HEK293 (cell line): ENCODE measurements at regions not wholly inside any gene's neighbourhood (a gene's known extent, or its start where the extent isn't known, plus 50 kb on each side); places are given as distances from the start of the nearest gene placed in this dataset.

Source experiments
- CTCF ChIA-PET: fragments of 350-600 bp; formaldehyde crosslinking; extraction: SDS; loops from one replicate; lab custom pipeline; 2021; ENCODE audit warnings: antibody characterized with exemption; lab: Yijun Ruan, JAX
- POLR2A ChIA-PET: fragments of 300-600 bp; formaldehyde crosslinking; extraction: SDS; loops from one replicate; lab custom pipeline; 2020; ENCODE audit warnings: antibody characterized with exemption, inconsistent platforms; lab: Yijun Ruan, JAX
- H3K27ac ChIP-seq: fragments of 200-500 bp; sonication (Bioruptor generic); 2 replicates; pipeline ENCODE4 v1.5.1; 2014; ENCODE audit warnings: low read depth, low read length, control low read depth, inconsistent platforms; ENCODE audit errors: extremely low read depth
- H3K36me3 ChIP-seq, 2 experiments: fragments of 200-500 bp in 1 of 2; sonication (Bioruptor generic) in 1 of 2; 1 replicate in 1 of 2; 2 replicates in 1 of 2; pipeline ENCODE4 v1.5.1; 2014 to 2017; ENCODE audit warnings: inconsistent platforms in 2 of 2, low read length in 2 of 2; ENCODE audit not compliant: control insufficient read depth in 2 of 2, insufficient read depth in 1 of 2
- H3K4me1 ChIP-seq: fragments of 200-500 bp; sonication (Bioruptor generic); 2 replicates; pipeline ENCODE4 v1.5.1; 2014; ENCODE audit warnings: mild to moderate bottlenecking, low read length, inconsistent platforms; ENCODE audit not compliant: control insufficient read depth, insufficient read depth
- H3K4me3 ChIP-seq: 2 replicates; pipeline ENCODE4 v1.5.1; 2011; ENCODE audit warnings: low read depth, mild to moderate bottlenecking, control low read depth, low read length, moderate library complexity
- H3K9me3 ChIP-seq: fragments of 200-500 bp; sonication (Bioruptor generic); 2 replicates; pipeline ENCODE4 v1.5.1; 2014; ENCODE audit warnings: low read depth, low read length, inconsistent platforms; ENCODE audit not compliant: control insufficient read depth, insufficient read depth
- CTCF ChIP-seq: fragments of 450-650 bp; formaldehyde crosslinking; IDR thresholded peaks from 2 replicates; pipeline ENCODE4 v1.5.1; 2016; ENCODE audit warnings: missing biosample characterization, missing genetic modification characterization
- GLIS1 ChIP-seq: fragments of 450-650 bp; formaldehyde crosslinking; IDR thresholded peaks from 2 replicates; pipeline ENCODE4 v1.5.1; 2016; ENCODE audit warnings: missing biosample characterization, missing genetic modification characterization
- HOXD13 ChIP-seq: sonication (generic); formaldehyde crosslinking; IDR thresholded peaks from 2 replicates; pipeline ENCODE4 v1.8.0; 2022; ENCODE audit warnings: missing genetic modification reagents, borderline replicate concordance
- PRDM1 ChIP-seq: fragments of 450-650 bp; formaldehyde crosslinking; IDR thresholded peaks from 2 replicates; pipeline ENCODE4; 2016; ENCODE audit warnings: missing biosample characterization, missing genetic modification characterization
- YY1 ChIP-seq: fragments of 450-650 bp; formaldehyde crosslinking; IDR thresholded peaks from 2 replicates; pipeline ENCODE4 v1.5.1; 2018; ENCODE audit warnings: missing biosample characterization, missing genetic modification characterization
- ZBTB21 ChIP-seq: fragments of 450-650 bp; formaldehyde crosslinking; IDR thresholded peaks from 2 replicates; pipeline ENCODE4 v1.5.1; 2017; ENCODE audit warnings: missing biosample characterization, missing genetic modification characterization
- ZNF146 ChIP-seq: fragments of 450-650 bp; formaldehyde crosslinking; IDR thresholded peaks from 2 replicates; pipeline ENCODE4 v1.5.1; 2016; ENCODE audit warnings: missing biosample characterization, missing genetic modification characterization
- ZNF157 ChIP-seq: fragments of 450-650 bp; formaldehyde crosslinking; IDR thresholded peaks from 2 replicates; pipeline ENCODE4 v1.5.1; 2016; ENCODE audit warnings: missing biosample characterization, missing genetic modification characterization
- ZNF211 ChIP-seq: fragments of 450-650 bp; formaldehyde crosslinking; IDR thresholded peaks from 2 replicates; pipeline ENCODE4 v1.5.1; 2016; ENCODE audit warnings: low read depth, missing biosample characterization, missing genetic modification characterization
- ZNF280C ChIP-seq: fragments of 450-650 bp; formaldehyde crosslinking; IDR thresholded peaks from 2 replicates; pipeline ENCODE4 v1.5.1; 2016; ENCODE audit warnings: missing biosample characterization, missing genetic modification characterization
- ZNF335 ChIP-seq: fragments of 450-650 bp; formaldehyde crosslinking; conservative IDR thresholded peaks from 2 replicates; pipeline ENCODE4 v1.5.1; 2016; ENCODE audit warnings: missing biosample characterization, missing genetic modification characterization
- ZNF37A ChIP-seq: fragments of 450-650 bp; IDR thresholded peaks from 2 replicates; pipeline ENCODE4 v1.5.1; 2018; ENCODE audit warnings: missing biosample characterization, missing genetic modification characterization
- ZNF394 ChIP-seq: fragments of 450-650 bp; formaldehyde crosslinking; IDR thresholded peaks from 2 replicates; pipeline ENCODE4 v1.5.1; 2016; ENCODE audit warnings: missing biosample characterization, missing genetic modification characterization, mild to moderate bottlenecking, moderate library complexity, borderline replicate concordance
- ZNF404 ChIP-seq: fragments of 450-650 bp; formaldehyde crosslinking; IDR thresholded peaks from 2 replicates; pipeline ENCODE4 v1.5.1; 2017; ENCODE audit warnings: missing biosample characterization, missing genetic modification characterization
- ZNF48 ChIP-seq: fragments of 450-650 bp; formaldehyde crosslinking; IDR thresholded peaks from 2 replicates; pipeline ENCODE4 v1.5.1; 2016; ENCODE audit warnings: missing biosample characterization, missing genetic modification characterization
- ZNF513 ChIP-seq: fragments of 450-650 bp; IDR thresholded peaks from 2 replicates; pipeline ENCODE4 v1.5.1; 2018; ENCODE audit warnings: missing biosample characterization, missing genetic modification characterization
- ZNF529 ChIP-seq: fragments of 450-650 bp; formaldehyde crosslinking; IDR thresholded peaks from 2 replicates; pipeline ENCODE4 v1.5.1; 2017; ENCODE audit warnings: missing genetic modification characterization, missing biosample characterization; ENCODE audit not compliant: insufficient replicate concordance
- ZNF544 ChIP-seq: fragments of 450-650 bp; formaldehyde crosslinking; IDR thresholded peaks from 2 replicates; pipeline ENCODE4 v1.5.0; 2017; ENCODE audit warnings: missing biosample characterization, missing genetic modification characterization
- ZNF548 ChIP-seq: fragments of 450-650 bp; formaldehyde crosslinking; IDR thresholded peaks from 2 replicates; pipeline ENCODE4 v1.5.1; 2016; ENCODE audit warnings: missing biosample characterization, missing genetic modification characterization
- ZNF596 ChIP-seq: fragments of 450-650 bp; IDR thresholded peaks from 2 replicates; pipeline ENCODE4 v1.5.0; 2018; ENCODE audit warnings: missing biosample characterization, mild to moderate bottlenecking, missing genetic modification characterization, moderate library complexity
- ZNF670 ChIP-seq: fragments of 450-650 bp; formaldehyde crosslinking; IDR thresholded peaks from 2 replicates; pipeline ENCODE4 v1.5.1; 2016; ENCODE audit warnings: missing biosample characterization, missing genetic modification characterization, low read depth
- ZNF707 ChIP-seq: fragments of 450-650 bp; formaldehyde crosslinking; IDR thresholded peaks from 2 replicates; pipeline ENCODE4 v1.5.1; 2016; ENCODE audit warnings: missing biosample characterization, missing genetic modification characterization
- ZNF768 ChIP-seq: fragments of 450-650 bp; formaldehyde crosslinking; IDR thresholded peaks from 2 replicates; pipeline ENCODE4 v1.5.1; 2018; ENCODE audit warnings: missing biosample characterization, mild to moderate bottlenecking, missing genetic modification characterization
- ZSCAN16 ChIP-seq: fragments of 450-650 bp; formaldehyde crosslinking; IDR thresholded peaks from 2 replicates; pipeline ENCODE4 v1.5.1; 2016; ENCODE audit warnings: missing biosample characterization, missing genetic modification characterization
- ZSCAN30 ChIP-seq: fragments of 450-650 bp; IDR thresholded peaks from 2 replicates; pipeline ENCODE4 v1.5.1; 2018; ENCODE audit warnings: missing biosample characterization, mild to moderate bottlenecking, missing genetic modification characterization, moderate library complexity
- ZSCAN4 ChIP-seq: fragments of 450-650 bp; formaldehyde crosslinking; IDR thresholded peaks from 2 replicates; pipeline ENCODE4 v1.5.1; 2017; ENCODE audit warnings: missing biosample characterization, missing genetic modification characterization
- TF ChIP-seq, protein P1 (sequence below): fragments of 450-650 bp; formaldehyde crosslinking; IDR thresholded peaks from 2 replicates; pipeline ENCODE4 v1.5.1; 2016; ENCODE audit warnings: missing biosample characterization, missing genetic modification characterization

GRCh38 chr1:14462851-14463250 lies 135.6 kb upstream of the KAZN start (continued):
- TF ChIP-seq ZNF596 (tag by site-specific recombination) (no peak), ZBTB21 (no peak)

GRCh38 chr1:14466006-14466405 lies 132.5 kb upstream of the KAZN start:
- Histone ChIP-seq H3K4me1 (no peaks in the 10 kb centered on the region), H3K4me3 (no peak overlapping the region), H3K36me3 (no peaks in the 10 kb centered on the region), H3K9me3 (no peaks in the 10 kb centered on the region), H3K27ac (no peak overlapping the region)
- POLR2A ChIA-PET, result no interaction called here
- TF ChIP-seq ZNF335 (no peak), ZNF157 (tag by site-specific recombination) (no peak), ZNF146 (tag by site-specific recombination) (no peak), ZNF404 (no peak), ZNF37A (tag by site-specific recombination) (no peak)
- CTCF ChIA-PET, result interaction anchor here (0.7 kb wide), 1 partner anchor 31 kb away, joined by 5 read pairs; no protein-coding TSS in a partner anchor

DNA sequence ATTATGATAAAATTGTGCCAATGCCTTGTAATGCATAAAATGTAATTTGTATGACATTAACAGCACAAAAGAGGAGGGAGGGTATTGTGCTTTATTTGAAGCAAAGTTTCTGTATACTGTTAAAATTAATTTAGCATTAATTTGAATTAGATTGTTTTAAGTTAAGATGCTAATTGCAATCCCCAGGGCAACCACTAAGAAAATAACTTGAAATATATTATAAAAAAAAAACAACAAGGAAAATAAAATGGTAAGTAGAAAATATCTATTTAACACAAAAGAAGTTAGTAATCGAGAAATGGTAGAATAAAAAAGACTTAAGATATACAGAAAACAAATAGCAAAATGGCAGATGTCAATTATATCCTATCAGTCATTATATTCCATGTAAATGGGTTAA lies 131.4 kb upstream of the KAZN start:
- POLR2A ChIA-PET, result no interaction called here
- H3K4me3 ChIP-seq, result no peak overlapping the region
- TF ChIP-seq ZNF280C (tag by site-specific recombination) (no peak), HOXD13 (CRISPR knock-in tag) (no peak), ZNF48 (no peak), ZSCAN30 (tag by site-specific recombination) (no peak), ZNF548 (no peak), YY1 (tag by site-specific recombination) (no peak), ZNF768 (tag by site-specific recombination) (no peak), CTCF (tag by site-specific recombination) (no peak), ZNF394 (tag by site-specific recombination) (no peak), ZNF513 (tag by site-specific recombination) (no peak), ZNF211 (tag by site-specific recombination) (no peak), ZSCAN16 (no peak), ZNF544 (tag by site-specific recombination) (no peak), ZNF670 (tag by site-specific recombination) (no peak), ZNF707 (tag by site-specific recombination) (no peak), ZNF529 (tag by site-specific recombination) (no peak), GLIS1 (tag by site-specific recombination) (no peak), PRDM1 (tag by site-specific recombination) (no peak), ZSCAN4 (tag by site-specific recombination) (no peak)
- TF ChIP-seq, protein P1, sequence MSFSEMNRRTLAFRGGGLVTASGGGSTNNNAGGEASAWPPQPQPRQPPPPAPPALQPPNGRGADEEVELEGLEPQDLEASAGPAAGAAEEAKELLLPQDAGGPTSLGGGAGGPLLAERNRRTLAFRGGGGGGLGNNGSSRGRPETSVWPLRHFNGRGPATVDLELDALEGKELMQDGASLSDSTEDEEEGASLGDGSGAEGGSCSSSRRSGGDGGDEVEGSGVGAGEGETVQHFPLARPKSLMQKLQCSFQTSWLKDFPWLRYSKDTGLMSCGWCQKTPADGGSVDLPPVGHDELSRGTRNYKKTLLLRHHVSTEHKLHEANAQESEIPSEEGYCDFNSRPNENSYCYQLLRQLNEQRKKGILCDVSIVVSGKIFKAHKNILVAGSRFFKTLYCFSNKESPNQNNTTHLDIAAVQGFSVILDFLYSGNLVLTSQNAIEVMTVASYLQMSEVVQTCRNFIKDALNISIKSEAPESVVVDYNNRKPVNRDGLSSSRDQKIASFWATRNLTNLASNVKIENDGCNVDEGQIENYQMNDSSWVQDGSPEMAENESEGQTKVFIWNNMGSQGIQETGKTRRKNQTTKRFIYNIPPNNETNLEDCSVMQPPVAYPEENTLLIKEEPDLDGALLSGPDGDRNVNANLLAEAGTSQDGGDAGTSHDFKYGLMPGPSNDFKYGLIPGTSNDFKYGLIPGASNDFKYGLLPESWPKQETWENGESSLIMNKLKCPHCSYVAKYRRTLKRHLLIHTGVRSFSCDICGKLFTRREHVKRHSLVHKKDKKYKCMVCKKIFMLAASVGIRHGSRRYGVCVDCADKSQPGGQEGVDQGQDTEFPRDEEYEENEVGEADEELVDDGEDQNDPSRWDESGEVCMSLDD, result no peak
- TF ChIP-seq, all 188 proteins: peak for 0
- Histone ChIP-seq H3K27ac (no peak overlapping the region), H3K4me1 (no peaks in the 10 kb centered on the region), H3K9me3 (no peaks in the 10 kb centered on the region), H3K36me3 (no peaks in the 10 kb centered on the region)
- CTCF ChIA-PET, result no interaction called here
